SKM-1 treated with dmso at 0.1 percent for 144 hours (cell line): ENCODE measurements at regions not wholly inside any gene's neighbourhood (a gene's known extent, or its start where the extent isn't known, plus 50 kb on each side); places are given as distances from the start of the nearest gene placed in this dataset.

Experiments used
- DNase-seq: peaks from one replicate; lab custom pipeline; 2025; ENCODE audit not compliant: unreplicated experiment; lab: John Stamatoyannopoulos, UW

DNA sequence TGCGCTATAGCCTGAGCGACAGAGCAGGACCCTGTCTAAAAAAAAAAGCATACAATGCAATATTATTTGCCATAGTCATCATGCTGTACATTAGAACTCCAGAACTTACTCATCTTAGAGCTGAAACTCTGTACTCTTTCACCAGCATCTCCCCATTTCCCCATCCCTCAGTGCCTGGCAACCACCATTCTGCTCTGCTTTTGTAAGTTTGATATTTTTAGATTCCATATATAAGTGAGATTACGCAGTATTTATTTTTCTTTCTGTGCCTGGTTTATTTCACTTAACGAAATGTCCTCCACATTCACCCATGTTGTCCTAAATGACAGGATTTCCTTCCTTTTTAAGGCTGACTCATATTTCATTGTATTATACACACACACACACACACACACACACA is 121.8 kb downstream of the BBS10 start:
- no peak for DNase-seq

DNA sequence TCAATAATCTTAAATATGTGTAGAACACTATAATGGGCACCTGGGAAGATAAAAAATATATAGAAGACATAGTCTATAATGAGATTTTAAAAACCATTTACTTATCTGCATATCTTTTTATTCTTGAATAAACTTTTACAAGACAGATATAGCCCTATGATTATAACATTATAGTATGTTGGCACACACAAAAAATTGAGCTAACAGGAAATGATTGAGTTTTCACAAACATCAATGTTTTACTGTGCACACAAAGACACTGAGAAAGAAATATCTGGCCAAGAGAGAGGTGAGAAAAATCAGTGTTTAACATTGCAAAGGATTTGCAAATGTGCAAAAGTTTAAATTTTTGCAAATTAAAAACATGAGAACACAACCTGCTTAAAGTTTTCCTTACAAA is 124.3 kb downstream of the BBS10 start:
- no peak for DNase-seq

- DNase-seq, result no peak
Measured at GRCh38 chr12:76220980-76221379, 127.2 kb downstream of the BBS10 start.

DNA sequence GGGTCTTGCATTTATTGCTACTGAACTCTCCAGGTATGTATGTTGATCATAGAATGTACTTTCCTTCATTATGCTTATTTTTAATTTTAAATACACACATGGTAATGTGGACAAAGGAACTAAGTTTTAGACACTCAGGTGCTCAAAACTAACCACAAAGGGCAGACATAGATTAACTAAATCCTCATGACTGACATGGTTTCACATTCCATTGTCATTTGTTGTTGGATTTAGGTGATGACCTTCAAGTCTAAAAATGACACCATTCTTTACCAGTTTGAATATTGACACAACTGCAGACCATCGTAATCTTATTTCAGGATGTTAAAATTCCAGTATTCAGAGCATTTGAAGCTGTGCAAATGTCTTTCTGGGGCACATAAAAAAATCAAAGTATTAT is 128.4 kb downstream of the BBS10 start:
- DNase-seq, result no peak

DNA sequence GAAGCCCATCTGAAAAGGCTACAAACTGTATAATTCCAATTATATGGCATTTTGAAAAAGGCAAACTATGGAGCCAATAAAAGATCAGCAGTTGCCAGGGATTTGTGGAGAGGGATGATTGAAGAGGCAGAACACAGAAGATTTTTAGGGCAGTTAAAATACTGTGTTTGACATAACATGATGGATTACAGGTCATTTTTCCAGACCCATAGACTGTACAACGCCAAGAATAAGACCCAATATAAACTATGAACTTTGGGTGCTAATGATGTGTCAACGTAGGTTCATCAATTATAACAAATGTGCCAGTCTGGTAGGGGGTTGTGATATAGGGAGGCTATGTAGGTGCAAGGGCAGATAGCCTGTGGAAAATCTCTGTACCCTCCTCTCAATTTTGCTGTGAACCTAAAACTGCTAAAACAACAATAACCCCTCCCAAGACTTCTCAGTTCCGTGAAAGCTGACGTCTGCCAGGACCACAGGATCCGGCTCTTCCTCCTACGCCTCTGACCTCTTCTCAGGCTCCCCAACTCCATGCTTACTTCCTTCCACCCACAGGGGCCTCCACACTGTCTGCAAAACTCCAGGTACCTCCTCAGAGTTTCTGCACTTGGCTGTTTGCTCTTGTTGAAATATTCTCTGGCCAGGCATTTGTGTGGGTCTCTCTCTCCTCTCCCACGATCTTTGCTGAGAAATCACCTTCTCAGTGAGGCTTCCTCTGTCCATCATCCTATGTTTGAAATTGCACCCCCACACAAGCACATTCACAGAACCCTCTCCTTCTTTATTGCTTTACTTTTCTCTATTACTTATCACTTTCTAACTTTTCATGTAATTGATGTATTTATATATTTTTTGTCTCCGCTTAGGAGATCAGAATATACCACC is 131.4 kb downstream of the BBS10 start:
- DNase-seq, result no peak

DNA sequence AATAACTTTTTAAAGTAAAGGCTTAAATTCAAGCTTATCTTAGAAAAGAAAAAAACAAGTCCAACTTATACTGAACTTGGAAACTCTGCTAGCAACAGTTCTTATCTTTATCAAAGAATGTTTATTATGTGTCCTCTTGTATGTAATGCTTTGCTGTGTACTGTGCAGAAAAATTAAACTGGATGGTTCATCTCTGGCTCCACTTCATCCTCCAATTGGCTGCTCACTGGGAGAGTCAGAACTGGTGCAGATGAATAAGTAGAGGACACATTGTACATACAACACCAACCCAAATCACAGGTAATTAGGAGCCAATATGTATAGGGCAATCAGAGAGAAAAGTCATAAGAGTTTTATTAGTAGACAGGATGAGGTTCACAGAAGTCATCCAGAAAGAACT is 123.6 kb upstream of the NAP1L1 start:
- no peak for DNase-seq

DNA sequence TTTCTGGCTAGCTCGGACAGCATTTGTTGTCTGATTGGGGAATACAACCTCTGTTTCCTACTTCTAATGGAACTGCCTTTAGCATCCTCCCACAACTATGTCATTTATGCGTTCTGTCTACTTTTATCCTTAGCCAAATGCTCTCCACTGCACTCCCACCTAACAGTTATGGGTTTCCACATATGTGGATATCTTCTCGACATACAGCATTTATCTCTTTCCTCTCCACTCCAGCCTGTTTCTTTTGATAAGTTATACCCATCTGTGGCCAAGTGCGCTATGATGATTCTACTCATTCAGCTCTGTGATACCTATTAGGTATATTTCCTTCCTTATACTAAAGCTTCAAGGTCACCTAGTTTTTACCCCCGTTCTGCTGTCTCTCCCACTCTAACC is 122.2 kb upstream of the NAP1L1 start:
- DNase-seq, result no peak

GRCh38 chr12:76206039-76206676 is 121.7 kb upstream of the NAP1L1 start:
- no peak for DNase-seq

DNA sequence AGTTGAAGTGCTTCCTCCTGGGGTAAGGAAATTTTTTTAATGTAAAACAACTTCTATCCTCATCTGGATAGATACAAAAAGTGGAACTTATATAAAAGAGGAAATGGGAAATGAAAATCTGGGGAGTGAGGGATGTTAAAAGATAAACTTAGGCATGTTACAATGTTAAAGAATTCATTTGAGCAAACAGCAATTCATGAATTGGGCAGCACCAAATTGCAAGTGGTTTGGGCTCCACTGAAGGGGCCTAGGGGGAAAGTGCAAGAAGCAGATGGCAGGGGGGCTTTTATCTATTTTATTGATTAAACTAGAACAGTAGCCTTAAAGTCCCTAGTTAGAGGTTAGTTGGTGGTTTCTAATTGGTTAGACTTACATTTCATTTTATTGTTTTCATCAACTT is 118.1 kb upstream of the NAP1L1 start:
- no peak for DNase-seq

DNA sequence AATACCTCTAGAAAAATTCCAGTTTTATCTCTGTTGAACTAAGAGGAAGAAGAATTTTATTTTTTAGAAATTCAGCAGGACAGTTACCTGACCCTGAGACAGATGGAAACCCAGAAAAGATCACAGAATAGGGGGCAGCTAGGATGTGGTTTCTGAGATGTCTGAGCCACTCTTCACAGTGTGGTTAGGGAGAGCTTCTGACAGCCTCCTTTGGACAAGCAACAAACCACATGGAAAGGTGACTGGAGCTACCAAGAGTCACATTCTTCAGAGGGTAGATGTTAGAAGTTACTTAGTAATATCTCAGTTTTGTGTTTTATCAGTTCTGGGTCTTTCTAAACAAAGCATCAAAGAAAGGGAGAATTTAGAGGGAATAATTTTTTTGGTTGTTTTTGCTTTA is 117.3 kb upstream of the NAP1L1 start:
- no peak for DNase-seq

- no peak for DNase-seq
Measured at GRCh38 chr12:76201316-76201715, 116.8 kb upstream of the NAP1L1 start.

DNA sequence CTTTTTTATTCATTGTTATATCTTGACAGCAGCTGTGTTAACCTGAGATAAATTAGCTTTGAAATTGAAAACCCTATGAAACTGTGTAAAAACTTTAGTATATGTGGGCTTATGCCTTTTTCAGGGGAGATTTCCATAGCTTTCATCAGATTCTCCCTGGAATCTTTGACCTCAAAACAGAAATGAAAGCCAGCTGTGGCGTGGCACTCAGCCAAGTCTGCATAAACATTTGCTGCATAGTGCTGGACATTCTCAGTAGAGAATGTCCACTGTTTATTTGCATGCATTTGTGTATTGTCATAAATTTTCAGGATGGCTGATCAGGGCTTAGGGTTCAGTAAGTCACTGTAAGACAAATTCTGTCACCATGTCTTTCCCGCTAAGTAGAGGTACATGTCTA is 115.3 kb upstream of the NAP1L1 start:
- no peak for DNase-seq

DNA sequence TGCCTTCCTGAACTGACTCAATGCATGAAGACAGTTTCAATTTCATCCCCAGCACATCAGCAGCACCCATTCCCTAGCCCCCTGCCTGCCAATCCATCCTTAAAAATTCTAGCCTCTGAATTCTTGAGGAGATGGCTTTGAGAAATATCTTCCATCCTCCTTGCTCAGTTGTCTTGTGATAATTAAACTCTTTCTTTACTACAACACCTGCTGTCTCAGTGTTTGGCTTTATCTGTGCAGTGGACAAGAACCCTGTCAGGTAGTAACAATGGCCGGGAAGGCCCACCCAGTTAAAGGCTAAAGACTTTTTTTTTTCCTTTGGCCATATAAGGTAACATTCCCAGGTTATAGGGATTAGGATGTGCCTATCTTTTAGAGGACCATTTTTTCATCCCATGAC is 114.4 kb upstream of the NAP1L1 start:
- no peak for DNase-seq

DNA sequence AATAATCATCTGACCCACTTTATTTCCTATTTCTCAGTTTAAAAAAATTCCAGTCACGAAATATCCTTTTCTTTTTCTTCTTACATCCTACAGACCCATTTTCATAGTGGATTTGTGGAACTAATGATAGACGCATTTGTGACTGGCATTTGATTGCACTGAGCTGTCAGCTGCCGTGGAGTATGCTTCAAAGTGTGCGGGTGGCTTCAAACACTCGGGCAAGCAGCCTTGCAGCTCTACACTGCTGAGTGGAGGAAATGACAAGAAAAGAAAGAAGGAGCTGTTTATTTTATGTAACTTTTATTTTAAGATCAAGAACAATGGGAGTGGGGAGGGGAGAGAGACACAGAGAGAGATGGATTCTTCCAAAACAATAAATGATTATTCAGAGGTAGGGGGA is 112.8 kb upstream of the NAP1L1 start:
- no peak for DNase-seq

GRCh38 chr12:76195920-76196319 is 111.4 kb upstream of the NAP1L1 start:
- no peak for DNase-seq

- DNase-seq, result no peak
Measured at GRCh38 chr12:76194724-76195123, 110.2 kb upstream of the NAP1L1 start.

DNA sequence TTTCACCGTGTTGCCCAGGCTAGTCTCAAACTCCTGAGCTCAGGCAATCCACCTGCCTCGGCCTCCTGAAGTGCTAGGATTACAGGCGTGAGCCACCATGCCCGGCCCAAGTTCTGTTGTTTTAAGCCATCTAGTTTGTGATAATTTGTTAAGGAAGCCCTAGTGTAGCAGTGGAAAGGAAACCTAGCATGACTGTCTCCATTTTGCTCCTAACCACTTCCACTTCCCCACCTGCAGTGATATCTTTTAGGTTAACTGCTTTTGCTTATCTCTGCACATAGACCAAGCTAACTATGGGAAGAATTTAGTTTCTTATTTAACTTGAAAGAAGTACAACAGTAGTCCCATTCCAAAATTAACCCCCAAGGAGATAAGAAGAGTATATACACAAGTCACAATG is 109.5 kb upstream of the NAP1L1 start:
- DNase-seq, result no peak

- DNase-seq, result no peak
Measured at GRCh38 chr12:76192416-76192815, 107.9 kb upstream of the NAP1L1 start.

DNA sequence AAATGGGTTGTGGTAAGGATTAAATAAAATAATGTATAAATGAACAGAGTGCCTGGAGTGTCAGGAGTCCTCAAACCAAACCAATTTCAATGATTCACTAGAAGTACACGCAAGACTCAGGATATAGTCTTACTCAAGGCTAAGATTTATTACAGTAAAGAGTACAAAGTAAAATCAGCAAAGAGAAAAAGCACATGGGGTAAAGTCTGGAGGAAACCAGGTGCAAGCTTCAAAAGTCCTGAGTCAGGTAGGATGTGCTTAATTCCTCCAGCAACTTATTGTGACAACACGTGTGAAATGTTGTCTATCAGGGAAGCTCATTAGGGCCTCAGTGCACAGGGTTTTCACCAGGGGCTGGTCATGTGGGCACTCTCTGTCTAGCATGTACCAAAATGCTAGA is 105.8 kb upstream of the NAP1L1 start:
- no peak for DNase-seq

DNA sequence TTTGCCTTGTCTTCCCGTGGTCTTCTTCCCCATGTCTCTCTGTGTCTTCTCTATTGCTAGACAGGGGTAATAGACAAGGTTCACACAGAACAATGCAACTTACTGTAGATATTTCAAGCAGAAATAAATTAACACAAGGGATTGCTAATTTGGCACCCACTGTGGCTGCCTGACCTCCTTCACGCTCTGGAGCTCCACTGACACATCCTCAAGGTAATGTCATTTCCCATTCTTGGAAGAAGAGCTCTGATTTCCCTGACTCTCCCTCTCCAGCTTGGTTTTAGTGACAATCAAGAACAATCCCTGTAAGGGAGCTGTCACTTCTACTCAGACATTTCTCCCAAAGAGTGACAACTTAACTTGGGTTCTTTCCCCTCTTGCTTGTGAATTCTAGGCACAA is 105.4 kb upstream of the NAP1L1 start:
- DNase-seq, result no peak

DNA sequence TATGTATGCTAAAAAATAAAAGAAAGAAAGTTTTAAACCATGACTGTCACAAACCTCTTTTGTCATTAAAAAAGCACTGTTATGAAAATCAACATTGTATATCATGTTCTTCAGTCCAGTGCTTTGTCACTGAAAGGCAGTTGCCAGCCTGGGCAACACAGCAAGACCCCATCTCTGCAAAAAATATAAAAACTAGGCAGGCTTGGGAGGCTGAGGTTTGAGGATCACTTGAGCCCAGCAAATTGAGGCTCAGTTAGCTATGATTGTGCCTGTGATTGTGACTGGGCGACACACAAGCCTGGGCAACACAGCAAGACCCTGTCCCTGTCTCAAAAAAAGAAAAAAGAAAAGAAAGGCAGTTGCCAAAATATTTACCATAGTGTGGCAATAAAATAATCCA is 102.7 kb upstream of the NAP1L1 start:
- DNase-seq, result no peak

DNA sequence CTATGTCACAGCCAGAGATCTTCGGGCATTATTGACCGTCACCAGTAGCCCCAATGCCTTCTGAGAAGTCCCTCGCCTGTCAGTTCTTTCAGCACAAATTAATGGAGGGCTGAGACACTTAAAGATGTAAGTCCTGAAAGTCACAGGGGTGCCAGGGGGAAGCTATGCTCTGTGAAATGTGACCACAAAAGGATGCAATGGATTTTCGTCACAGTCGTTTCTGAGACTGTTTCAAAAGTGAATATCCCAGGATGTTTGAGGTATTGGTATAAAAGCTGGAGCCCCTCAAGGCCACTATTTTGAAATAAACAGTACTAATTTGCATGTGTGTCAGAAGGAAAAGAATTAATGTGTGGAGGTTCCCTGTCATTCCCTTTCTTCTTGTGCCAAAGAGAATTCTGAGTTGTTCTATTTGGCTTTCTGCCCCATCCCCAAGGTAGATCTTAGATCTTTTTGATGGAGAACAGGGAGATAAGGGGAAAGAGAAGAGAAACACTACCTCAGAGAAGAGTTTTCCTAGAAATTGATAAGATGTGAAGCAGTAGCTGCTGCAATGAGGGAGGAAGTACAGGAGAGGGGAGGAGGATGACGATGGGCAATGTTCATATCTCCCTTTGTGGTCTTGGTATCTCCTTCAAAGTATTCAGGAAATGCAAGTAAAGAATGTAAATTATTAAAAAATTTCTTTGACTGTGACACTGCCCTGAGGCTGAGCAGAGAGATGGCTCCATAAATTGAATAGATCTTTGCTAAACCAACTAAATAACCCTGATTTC is 101.8 kb upstream of the NAP1L1 start:
- DNase-seq, result peak; percentile 10
